ENCODE measurements at regions not wholly inside any gene's neighbourhood (a gene's known extent, or its start where the extent isn't known, plus 50 kb on each side); places are given as distances from the start of the nearest gene placed in this dataset.
"Not testable (repeated sequence)": the region's sequence is repeated elsewhere in the genome, so short reads cannot be mapped to it uniquely, and the experiment has no call there.

- no peak for TF ChIP-seq ZMYM4 (CRISPR knock-in tag; IDR thresholded peaks at IDR 0.05)
- no peak for TF ChIP-seq BATF2 (CRISPR knock-in tag; IDR thresholded peaks at IDR 0.05)
- no peak for TF ChIP-seq RARA (CRISPR knock-in tag; IDR thresholded peaks at IDR 0.05)
These were observed 103.0 kb upstream of the OPCML start (continued) for GRCh38 chr11:133635244-133635739.

- H3K36me3 ChIP-seq (replicated peaks in 1 of 2; ENCODE audit: control insufficient read depth in 1 of 2, insufficient read depth in 2 of 2, low read length in 2 of 2); CTCF ChIA-PET (ENCODE audit: low intra/inter-chr PET ratio, low total read pairs); H3K4me1 ChIP-seq (ENCODE audit: insufficient read depth, low read length); in situ Hi-C loops (cut with HindIII; ENCODE audit: extremely low pct_ligation_motif_present, low pct_unique_long_range_greater_than_20kb); FAIRE-seq; H3K27ac ChIP-seq (ENCODE audit: extremely low read length, insufficient read depth, low read length); H3K9ac ChIP-seq (ENCODE audit: insufficient read depth, low read depth, low read length); H3K79me2 ChIP-seq (ENCODE audit: insufficient read depth, low read length); H3K27me3 ChIP-seq (ENCODE audit: control insufficient read depth in 1 of 2, insufficient read depth in 2 of 2, low read length in 2 of 2); DNase-seq (ENCODE audit: low spot score); H3K9me3 ChIP-seq (ENCODE audit: low read length); intact Hi-C loops (cut with micrococcal nuclease; ENCODE audit: unreplicated experiment); H3K4me2 ChIP-seq (ENCODE audit: low read depth, low read length); H2AFZ ChIP-seq (ENCODE audit: low read length); POLR2A ChIA-PET; BruUV-seq (replicated peaks); ATAC-seq; H4K20me1 ChIP-seq (ENCODE audit: insufficient read depth, low read length); H3K4me3 ChIP-seq (replicated peaks in 1 of 3; ENCODE audit: insufficient read depth in 1 of 3, low read depth in 2 of 3, low read length in 3 of 3): not testable (repeated sequence)
- WGBS (ENCODE audit: low lambda C conversion rate): 30% methylated on average over 11 of the region's 11 CpGs
These were observed 96.1 kb upstream of the OPCML start for GRCh38 chr11:133628371-133628770.

- CTCF ChIA-PET (ENCODE audit: low intra/inter-chr PET ratio, low total read pairs): no interaction called here
- H3K36me3 ChIP-seq (replicated peaks in 1 of 2; ENCODE audit: control insufficient read depth in 1 of 2, insufficient read depth in 2 of 2, low read length in 2 of 2): no peaks in the 10 kb centered on the region
- BruUV-seq (replicated peaks): no TSS peak
These were observed 89.3 kb upstream of the OPCML start for GRCh38 chr11:133621611-133622010.

More at GRCh38 chr11:133621611-133622010, 89.3 kb upstream of the OPCML start:
- Histone ChIP-seq H3K27ac (ENCODE audit: extremely low read length, insufficient read depth, low read length) (no peak overlapping the region), H3K27me3 (ENCODE audit: control insufficient read depth in 1 of 2, insufficient read depth in 2 of 2, low read length in 2 of 2) (peaks cover 0 to 3% of the 10 kb centered on the region in 2 experiments; a peak in 2 of 5 replicates), H4K20me1 (ENCODE audit: insufficient read depth, low read length) (no peaks in the 10 kb centered on the region), H3K79me2 (ENCODE audit: insufficient read depth, low read length) (no peaks in the 10 kb centered on the region), H3K9me3 (ENCODE audit: low read length) (no peaks in the 10 kb centered on the region), H3K9ac (ENCODE audit: insufficient read depth, low read depth, low read length) (no peak overlapping the region), H3K4me3 (replicated peaks in 1 of 3; ENCODE audit: insufficient read depth in 1 of 3, low read depth in 2 of 3, low read length in 3 of 3) (no peak overlapping the region), H3K4me2 (ENCODE audit: low read depth, low read length) (no peak overlapping the region), H2AFZ (ENCODE audit: low read length) (no peak overlapping the region), H3K4me1 (ENCODE audit: insufficient read depth, low read length) (no peaks in the 10 kb centered on the region)
- POLR2A ChIA-PET: no interaction called here
- TF ChIP-seq KLF6 (CRISPR knock-in tag; IDR thresholded peaks at IDR 0.05) (no peak), USF2 (IDR thresholded peaks at IDR 0.05; ENCODE audit: low read depth, low read length) (no peak), USF2 (CRISPR knock-in tag; IDR thresholded peaks at IDR 0.05; ENCODE audit: borderline replicate concordance) (no peak), NFYC (CRISPR knock-in tag; IDR thresholded peaks at IDR 0.05) (no peak), JDP2 (CRISPR knock-in tag; IDR thresholded peaks at IDR 0.05; ENCODE audit: borderline replicate concordance) (no peak), HES4 (CRISPR knock-in tag; IDR thresholded peaks at IDR 0.05; ENCODE audit: borderline replicate concordance) (no peak), ZNF580 (CRISPR knock-in tag; IDR thresholded peaks at IDR 0.05; ENCODE audit: borderline replicate concordance, low read depth) (no peak), FOXA3 (CRISPR knock-in tag; IDR thresholded peaks at IDR 0.05) (no peak), ZNF879 (CRISPR knock-in tag; IDR thresholded peaks at IDR 0.05) (no peak)
- FAIRE-seq (no peak), ATAC-seq (no peak), DNase-seq (ENCODE audit: low spot score) (no peak)
- intact Hi-C loops (cut with micrococcal nuclease; ENCODE audit: unreplicated experiment): no loop called here
- WGBS (ENCODE audit: low lambda C conversion rate): 19% methylated on average over 4 of the region's 6 CpGs
- in situ Hi-C loops (cut with HindIII; ENCODE audit: extremely low pct_ligation_motif_present, low pct_unique_long_range_greater_than_20kb): no loop called here
